ENCODE measurements at regions not wholly inside any gene's neighbourhood (a gene's known extent, or its start where the extent isn't known, plus 50 kb on each side); places are given as distances from the start of the nearest gene placed in this dataset.

- no peak for TF ChIP-seq CTCF (IDR thresholded peaks at IDR 0.05; ENCODE audit: poor library complexity, severe bottlenecking)
- TF ChIP-seq POLR2AphosphoS5 (IDR thresholded peaks at IDR 0.05): no peak
- no peak for TF ChIP-seq RAD21 (conservative IDR thresholded peaks at IDR 0.05)
- TF ChIP-seq EP300 (conservative IDR thresholded peaks at IDR 0.05; ENCODE audit: poor library complexity, severe bottlenecking): no peak
Measured at GRCh38 chrX:126272795-126273497, 106.9 kb upstream of the DCAF12L2 start.

All from neural cell (in vitro differentiated cells).